ENCODE measurements at regions not wholly inside any gene's neighbourhood (a gene's known extent, or its start where the extent isn't known, plus 50 kb on each side); places are given as distances from the start of the nearest gene placed in this dataset.

- TF ChIP-seq POLR2A (IDR thresholded peaks at IDR 0.05; ENCODE audit: low read depth, low read length) (no peak), POLR2AphosphoS5 (IDR thresholded peaks at IDR 0.05; ENCODE audit: low read depth, low read length) (no peak), TAF1 (IDR thresholded peaks at IDR 0.05; ENCODE audit: low read depth, low read length) (no peak), SPI1 (IDR thresholded peaks at IDR 0.05; ENCODE audit: low read depth, low read length) (no peak), POU2F2 (IDR thresholded peaks at IDR 0.05; ENCODE audit: low read depth, low read length) (no peak), PAX5 (IDR thresholded peaks at IDR 0.05; ENCODE audit: insufficient read depth, low read length, severe bottlenecking) (no peak)
These were observed 333.4 kb upstream of the TEX13C start for GRCh38 chrX:124986284-124986683.

Data from GM12891 (cell line).